PC-3 (cell line): ENCODE measurements at regions not wholly inside any gene's neighbourhood (a gene's known extent, or its start where the extent isn't known, plus 50 kb on each side); places are given as distances from the start of the nearest gene placed in this dataset.

ENCODE experiments used
- EZH2 ChIP-seq: fragments of 300-600 bp; sonication (generic); IDR thresholded peaks from one replicate; pipeline ENCODE4 v1.6.1; 2017; ENCODE audit warnings: antibody characterized with exemption, mild to moderate bottlenecking, low read length; ENCODE audit not compliant: unreplicated experiment
- TF ChIP-seq, protein P1 (sequence below): fragments of 300-600 bp; sonication (generic); conservative IDR thresholded peaks from 2 replicates; pipeline ENCODE4 v1.5.1; 2017; ENCODE audit warnings: antibody characterized with exemption, low read depth, mild to moderate bottlenecking, low read length

- TF ChIP-seq, protein P1, sequence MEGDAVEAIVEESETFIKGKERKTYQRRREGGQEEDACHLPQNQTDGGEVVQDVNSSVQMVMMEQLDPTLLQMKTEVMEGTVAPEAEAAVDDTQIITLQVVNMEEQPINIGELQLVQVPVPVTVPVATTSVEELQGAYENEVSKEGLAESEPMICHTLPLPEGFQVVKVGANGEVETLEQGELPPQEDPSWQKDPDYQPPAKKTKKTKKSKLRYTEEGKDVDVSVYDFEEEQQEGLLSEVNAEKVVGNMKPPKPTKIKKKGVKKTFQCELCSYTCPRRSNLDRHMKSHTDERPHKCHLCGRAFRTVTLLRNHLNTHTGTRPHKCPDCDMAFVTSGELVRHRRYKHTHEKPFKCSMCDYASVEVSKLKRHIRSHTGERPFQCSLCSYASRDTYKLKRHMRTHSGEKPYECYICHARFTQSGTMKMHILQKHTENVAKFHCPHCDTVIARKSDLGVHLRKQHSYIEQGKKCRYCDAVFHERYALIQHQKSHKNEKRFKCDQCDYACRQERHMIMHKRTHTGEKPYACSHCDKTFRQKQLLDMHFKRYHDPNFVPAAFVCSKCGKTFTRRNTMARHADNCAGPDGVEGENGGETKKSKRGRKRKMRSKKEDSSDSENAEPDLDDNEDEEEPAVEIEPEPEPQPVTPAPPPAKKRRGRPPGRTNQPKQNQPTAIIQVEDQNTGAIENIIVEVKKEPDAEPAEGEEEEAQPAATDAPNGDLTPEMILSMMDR: no peak
- no peak for TF ChIP-seq EZH2
These were observed 56.0 kb downstream of the ADM start for GRCh38 chr11:10360835-10361234.
